ENCODE measurements at regions not wholly inside any gene's neighbourhood (a gene's known extent, or its start where the extent isn't known, plus 50 kb on each side); places are given as distances from the start of the nearest gene placed in this dataset.

DNA sequence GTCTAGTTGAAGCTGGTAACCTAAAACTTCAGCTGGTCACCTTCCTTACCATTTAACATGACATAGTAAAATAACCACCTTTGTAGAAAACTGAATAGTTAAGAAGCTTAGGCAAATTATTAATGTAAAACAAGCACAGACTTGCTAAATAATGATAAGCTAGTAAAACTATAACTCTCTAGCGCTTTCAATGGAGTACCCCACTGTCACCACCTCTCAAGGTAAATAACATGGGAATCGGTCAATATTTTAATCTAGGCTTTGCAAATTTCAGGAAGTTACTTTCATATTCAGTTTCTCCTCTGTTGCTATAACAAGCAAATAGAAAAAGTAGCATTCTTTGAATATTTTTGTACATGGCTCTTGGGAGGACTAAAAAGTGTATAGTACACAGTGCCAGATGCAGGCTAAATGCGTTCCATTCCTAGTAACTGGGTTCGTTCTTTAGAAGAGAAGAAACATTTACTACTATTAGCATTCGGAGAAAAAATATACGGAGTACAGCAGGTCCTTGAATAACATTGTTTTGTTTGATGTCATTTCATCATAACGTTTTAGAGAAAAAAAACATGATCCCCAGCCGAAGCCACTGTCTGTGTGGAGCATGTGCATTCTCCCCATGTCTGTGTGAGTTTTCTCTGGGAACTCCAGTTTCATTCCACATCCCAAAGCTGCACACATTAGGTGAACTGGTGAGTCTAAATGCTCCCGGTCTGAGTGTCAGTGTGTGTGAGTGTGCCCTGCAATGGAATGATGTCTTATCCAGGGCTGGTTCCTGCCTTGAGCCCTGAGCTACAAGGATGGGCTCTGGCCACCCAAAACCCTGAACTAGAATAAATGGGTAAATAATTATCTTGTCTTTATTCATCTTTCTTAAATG is 52.5 kb downstream of the EPRS1 start:
- DNase-seq = no peak
- no peak overlapping the region for H3K4me3 ChIP-seq (ENCODE audit: low read length)
- H3K27ac ChIP-seq (ENCODE audit: low read length) = no peak overlapping the region
- H3K4me1 ChIP-seq (ENCODE audit: insufficient read depth, low read length) = no peaks in the 10 kb centered on the region
- POLR2A ChIA-PET (ENCODE audit: unreplicated experiment) = no interaction called here
- H3K4me2 ChIP-seq (ENCODE audit: low read length) = no peak overlapping the region
- intact Hi-C loops (cut with micrococcal nuclease) = loop anchor here (5.0 kb wide), 1 partner anchor 99 kb away; the partner anchor contains the start of gene IARS2
- H3K9ac ChIP-seq (ENCODE audit: low read length) = no peak overlapping the region
- BruUV-seq (replicated peaks) = no TSS peak
- H2AFZ ChIP-seq (ENCODE audit: low read length) = no peak overlapping the region
- no peak for TF ChIP-seq EZH2 (IDR thresholded peaks at IDR 0.05; ENCODE audit: low read length, unreplicated experiment)
- no peak for TF ChIP-seq CTCF (conservative IDR thresholded peaks at IDR 0.05; ENCODE audit: low read depth, low read length)
- no peak for TF ChIP-seq EZH2phosphoT487 (IDR thresholded peaks at IDR 0.05; ENCODE audit: borderline replicate concordance, low read length)
- H4K20me1 ChIP-seq (ENCODE audit: low read length) = no peaks in the 10 kb centered on the region
- H3K79me2 ChIP-seq (ENCODE audit: low read length) = no peaks in the 10 kb centered on the region
- H3F3A ChIP-seq (ENCODE audit: low read length, unreplicated experiment) = no peaks in the 10 kb centered on the region
- no peaks in the 10 kb centered on the region for H3K9me3 ChIP-seq (ENCODE audit: low read length)
- H3K36me3 ChIP-seq (ENCODE audit: low read depth, low read length) = peaks cover 35% of the 10 kb centered on the region
- CTCF ChIA-PET = interaction anchor here (0.6 kb wide), 1 partner anchor 234 kb away, joined by 3 read pairs; no protein-coding TSS in a partner anchor
- H3K9me2 ChIP-seq (replicated peaks; ENCODE audit: low read length) = no peaks in the 10 kb centered on the region
- H3K27me3 ChIP-seq (ENCODE audit: low read length) = no peaks in the 10 kb centered on the region
- no peak for ATAC-seq

DNA sequence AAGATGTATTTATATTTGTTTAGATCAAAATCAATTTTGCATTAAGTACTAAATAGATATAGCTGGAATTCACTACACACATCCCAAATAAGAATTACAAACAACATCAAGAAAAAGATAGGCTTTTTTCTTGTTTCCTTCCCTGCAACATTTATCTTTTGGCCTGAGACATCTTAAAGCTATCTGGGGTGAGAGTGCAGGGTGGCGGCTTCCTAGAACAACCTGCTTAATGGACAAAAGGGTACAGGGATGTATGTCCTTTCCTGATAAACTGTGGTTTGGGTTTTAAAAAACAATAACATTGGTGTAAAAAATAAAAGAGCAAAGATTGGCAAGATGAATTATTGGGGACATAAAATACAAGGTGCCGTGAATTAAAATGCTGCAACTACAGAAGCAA is 54.4 kb downstream of the EPRS1 start:
- Histone ChIP-seq H3K4me2 (ENCODE audit: low read length) (no peak overlapping the region), H3K9ac (ENCODE audit: low read length) (no peak overlapping the region), H3K4me3 (ENCODE audit: low read length) (no peak overlapping the region), H3K9me2 (replicated peaks; ENCODE audit: low read length) (no peaks in the 10 kb centered on the region), H3F3A (ENCODE audit: low read length, unreplicated experiment) (no peaks in the 10 kb centered on the region), H3K4me1 (ENCODE audit: insufficient read depth, low read length) (no peaks in the 10 kb centered on the region), H3K27me3 (ENCODE audit: low read length) (no peaks in the 10 kb centered on the region), H3K27ac (ENCODE audit: low read length) (no peak overlapping the region), H4K20me1 (ENCODE audit: low read length) (no peaks in the 10 kb centered on the region), H3K79me2 (ENCODE audit: low read length) (no peaks in the 10 kb centered on the region), H3K9me3 (ENCODE audit: low read length) (no peaks in the 10 kb centered on the region), H3K36me3 (ENCODE audit: low read depth, low read length) (peaks cover 43% of the 10 kb centered on the region; the same call in 1 of the 2 replicates), H2AFZ (ENCODE audit: low read length) (no peak overlapping the region)
- TF ChIP-seq EZH2 (IDR thresholded peaks at IDR 0.05; ENCODE audit: low read length, unreplicated experiment) (no peak), EZH2phosphoT487 (IDR thresholded peaks at IDR 0.05; ENCODE audit: borderline replicate concordance, low read length) (no peak), CTCF (conservative IDR thresholded peaks at IDR 0.05; ENCODE audit: low read depth, low read length) (no peak)
- ATAC-seq = no peak
- ChIA-PET POLR2A (ENCODE audit: unreplicated experiment) (no interaction called here), CTCF (interaction anchor here (0.6 kb wide), 3 partner anchors 14 to 97 kb away, joined by 5 to 12 read pairs (median 8); no protein-coding TSS in a partner anchor)
- no peak for DNase-seq
- BruUV-seq (replicated peaks) = no TSS peak
- intact Hi-C loops (cut with micrococcal nuclease) = loop anchor here (1.0 to 5.0 kb wide), 2 partner anchors 100 to 155 kb away; partner anchors contain the start of gene IARS2

DNA sequence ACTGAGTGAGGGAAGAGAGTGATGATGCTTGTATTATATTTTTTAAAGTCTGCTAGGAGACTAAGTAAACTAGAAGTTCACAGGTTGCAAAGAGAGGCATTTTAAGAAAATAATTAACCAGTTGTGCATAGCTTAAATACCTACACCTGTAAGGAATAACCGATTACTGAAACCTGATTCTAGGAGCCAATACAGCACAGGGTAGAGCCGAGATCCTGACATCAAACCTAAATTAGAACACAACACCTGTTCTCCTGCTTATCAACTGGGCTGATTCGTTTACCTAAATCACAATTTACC is 54.8 kb downstream of the EPRS1 start:
- no peak overlapping the region for H2AFZ ChIP-seq (ENCODE audit: low read length)
- no peaks in the 10 kb centered on the region for H3K9me2 ChIP-seq (replicated peaks; ENCODE audit: low read length)
- H3K36me3 ChIP-seq (ENCODE audit: low read depth, low read length) = peaks cover 43% of the 10 kb centered on the region; the same call in 1 of the 2 replicates
- no peak overlapping the region for H3K27ac ChIP-seq (ENCODE audit: low read length)
- TF ChIP-seq EZH2phosphoT487 (IDR thresholded peaks at IDR 0.05; ENCODE audit: borderline replicate concordance, low read length) (no peak), CTCF (conservative IDR thresholded peaks at IDR 0.05; ENCODE audit: low read depth, low read length) (no peak), EZH2 (IDR thresholded peaks at IDR 0.05; ENCODE audit: low read length, unreplicated experiment) (no peak)
- no peak overlapping the region for H3K9ac ChIP-seq (ENCODE audit: low read length)
- ATAC-seq (no peak; the same call in 1 of the 2 replicates), DNase-seq (no peak)
- no peak overlapping the region for H3K4me2 ChIP-seq (ENCODE audit: low read length)
- no peaks in the 10 kb centered on the region for H3K9me3 ChIP-seq (ENCODE audit: low read length)
- H3K4me1 ChIP-seq (ENCODE audit: insufficient read depth, low read length) = no peaks in the 10 kb centered on the region
- H3K4me3 ChIP-seq (ENCODE audit: low read length) = no peak overlapping the region
- H4K20me1 ChIP-seq (ENCODE audit: low read length) = no peaks in the 10 kb centered on the region
- intact Hi-C loops (cut with micrococcal nuclease) = loop anchor here (1.0 to 5.0 kb wide), 2 partner anchors 101 to 154 kb away; partner anchors contain the start of gene IARS2
- BruUV-seq (replicated peaks) = no TSS peak
- no peaks in the 10 kb centered on the region for H3K27me3 ChIP-seq (ENCODE audit: low read length)
- H3F3A ChIP-seq (ENCODE audit: low read length, unreplicated experiment) = no peaks in the 10 kb centered on the region
- ChIA-PET POLR2A (ENCODE audit: unreplicated experiment) (no interaction called here), CTCF (interaction anchor here (0.6 to 0.9 kb wide), 3 partner anchors 13 to 86 kb away, joined by 3 to 12 read pairs (median 8); no protein-coding TSS in a partner anchor)
- no peaks in the 10 kb centered on the region for H3K79me2 ChIP-seq (ENCODE audit: low read length)

All from PC-3 (cell line).